ENCODE measurements at regions not wholly inside any gene's neighbourhood (a gene's known extent, or its start where the extent isn't known, plus 50 kb on each side); places are given as distances from the start of the nearest gene placed in this dataset.

GRCh38 chr4:71691416-71692073 is 92.3 kb downstream of the GC start:
- no peak for DNase-seq (ENCODE audit: low read depth)
- no peak for TF ChIP-seq CTCF (IDR thresholded peaks at IDR 0.05; ENCODE audit: low read length, missing control alignments)
- H3K4me3 ChIP-seq (replicated peaks; ENCODE audit: low read depth, low read length): no peak overlapping the region

GRCh38 chr4:71689822-71690221 is 94.1 kb downstream of the GC start:
- H3K4me3 ChIP-seq (replicated peaks; ENCODE audit: low read depth, low read length): no peak overlapping the region
- peak; percentile 23 for DNase-seq (ENCODE audit: low read depth)
- TF ChIP-seq CTCF (IDR thresholded peaks at IDR 0.05; ENCODE audit: low read length, missing control alignments): no peak

GRCh38 chr4:71687056-71687455 is 96.8 kb downstream of the GC start:
- TF ChIP-seq CTCF (IDR thresholded peaks at IDR 0.05; ENCODE audit: low read length, missing control alignments): no peak
- DNase-seq (ENCODE audit: low read depth): no peak
- no peak overlapping the region for H3K4me3 ChIP-seq (replicated peaks; ENCODE audit: low read depth, low read length)

- no peak for DNase-seq (ENCODE audit: low read depth)
- no peak for TF ChIP-seq CTCF (IDR thresholded peaks at IDR 0.05; ENCODE audit: low read length, missing control alignments)
- no peak overlapping the region for H3K4me3 ChIP-seq (replicated peaks; ENCODE audit: low read depth, low read length)
Observed at GRCh38 chr4:71685975-71686374, 97.9 kb downstream of the GC start.

- peak; percentile 16 for DNase-seq (ENCODE audit: low read depth)
- H3K4me3 ChIP-seq (replicated peaks; ENCODE audit: low read depth, low read length): no peak overlapping the region
- TF ChIP-seq CTCF (IDR thresholded peaks at IDR 0.05; ENCODE audit: low read length, missing control alignments): no peak
Observed at GRCh38 chr4:71683309-71683708, 100.6 kb downstream of the GC start.

- no peak for TF ChIP-seq CTCF (IDR thresholded peaks at IDR 0.05; ENCODE audit: low read length, missing control alignments)
- H3K4me3 ChIP-seq (replicated peaks; ENCODE audit: low read depth, low read length): no peak overlapping the region
- peak; percentile 7 for DNase-seq (ENCODE audit: low read depth)
Observed at GRCh38 chr4:71680706-71681105, 103.2 kb downstream of the GC start.

GRCh38 chr4:71677568-71677967 is 106.3 kb downstream of the GC start:
- no peak overlapping the region for H3K4me3 ChIP-seq (replicated peaks; ENCODE audit: low read depth, low read length)
- TF ChIP-seq CTCF (IDR thresholded peaks at IDR 0.05; ENCODE audit: low read length, missing control alignments): no peak
- DNase-seq (ENCODE audit: low read depth): no peak
